ENCODE measurements at regions not wholly inside any gene's neighbourhood (a gene's known extent, or its start where the extent isn't known, plus 50 kb on each side); places are given as distances from the start of the nearest gene placed in this dataset.

DNA sequence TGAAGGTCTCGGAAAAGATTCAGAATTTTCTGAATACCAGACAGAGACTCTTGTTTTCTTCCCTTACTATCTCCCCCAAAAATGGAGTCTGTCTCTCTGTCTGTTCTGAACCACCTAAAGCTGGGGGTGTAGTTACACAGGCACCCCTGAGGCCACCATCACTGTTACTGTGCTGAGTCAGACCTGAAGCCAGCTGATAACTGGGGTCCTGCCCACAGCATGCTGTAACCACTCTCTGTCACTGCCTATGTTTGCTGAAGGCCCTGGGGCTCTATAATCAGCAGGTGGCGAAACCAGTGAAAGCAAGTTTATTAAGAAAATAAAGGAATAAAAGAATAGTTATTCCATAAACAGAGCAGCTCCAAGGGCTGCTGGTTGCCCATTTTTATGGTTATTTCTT lies 575.2 kb upstream of the POT1 start:
- Histone ChIP-seq H3K9ac (ENCODE audit: insufficient read depth, low read length) (no peak overlapping the region), H3K4me2 (ENCODE audit: extremely low read depth, insufficient read depth, low read length) (no peak overlapping the region), H3K9me3 (ENCODE audit: control insufficient read depth, insufficient read depth, low read depth, low read length) (no peaks in the 10 kb centered on the region), H3K27ac (ENCODE audit: insufficient read depth, low read length) (no peak overlapping the region), H3K36me3 (ENCODE audit: control insufficient read depth, insufficient read depth, low read length) (no peaks in the 10 kb centered on the region), H3K79me2 (ENCODE audit: control insufficient read depth, insufficient read depth, low read length) (no peaks in the 10 kb centered on the region), H3K4me1 (ENCODE audit: control insufficient read depth, extremely low read depth, insufficient read depth, low read length) (no peaks in the 10 kb centered on the region), H2AFZ (ENCODE audit: low read length) (no peak overlapping the region), H3K4me3 (replicated peaks in 1 of 4; ENCODE audit: control extremely low read depth in 1 of 4, insufficient read depth in 1 of 4, low read depth in 3 of 4, low read length in 4 of 4) (no peak overlapping the region), H3K27me3 (ENCODE audit: control insufficient read depth, insufficient read depth, low read length) (no peaks in the 10 kb centered on the region), H4K20me1 (ENCODE audit: control insufficient read depth, extremely low read depth, insufficient read depth, low read length) (no peaks in the 10 kb centered on the region)
- no peak for DNase-seq (ENCODE audit: low read depth in 2 of 2)
- no peak for TF ChIP-seq EZH2 (IDR thresholded peaks at IDR 0.05; ENCODE audit: low read length, missing control alignments)
- TF ChIP-seq, protein P1, sequence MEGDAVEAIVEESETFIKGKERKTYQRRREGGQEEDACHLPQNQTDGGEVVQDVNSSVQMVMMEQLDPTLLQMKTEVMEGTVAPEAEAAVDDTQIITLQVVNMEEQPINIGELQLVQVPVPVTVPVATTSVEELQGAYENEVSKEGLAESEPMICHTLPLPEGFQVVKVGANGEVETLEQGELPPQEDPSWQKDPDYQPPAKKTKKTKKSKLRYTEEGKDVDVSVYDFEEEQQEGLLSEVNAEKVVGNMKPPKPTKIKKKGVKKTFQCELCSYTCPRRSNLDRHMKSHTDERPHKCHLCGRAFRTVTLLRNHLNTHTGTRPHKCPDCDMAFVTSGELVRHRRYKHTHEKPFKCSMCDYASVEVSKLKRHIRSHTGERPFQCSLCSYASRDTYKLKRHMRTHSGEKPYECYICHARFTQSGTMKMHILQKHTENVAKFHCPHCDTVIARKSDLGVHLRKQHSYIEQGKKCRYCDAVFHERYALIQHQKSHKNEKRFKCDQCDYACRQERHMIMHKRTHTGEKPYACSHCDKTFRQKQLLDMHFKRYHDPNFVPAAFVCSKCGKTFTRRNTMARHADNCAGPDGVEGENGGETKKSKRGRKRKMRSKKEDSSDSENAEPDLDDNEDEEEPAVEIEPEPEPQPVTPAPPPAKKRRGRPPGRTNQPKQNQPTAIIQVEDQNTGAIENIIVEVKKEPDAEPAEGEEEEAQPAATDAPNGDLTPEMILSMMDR (conservative IDR thresholded peaks at IDR 0.05 in 1 of 2, IDR thresholded peaks at IDR 0.05 in 1 of 2; ENCODE audit: low read depth in 1 of 2, low read length in 2 of 2): no peak

DNA sequence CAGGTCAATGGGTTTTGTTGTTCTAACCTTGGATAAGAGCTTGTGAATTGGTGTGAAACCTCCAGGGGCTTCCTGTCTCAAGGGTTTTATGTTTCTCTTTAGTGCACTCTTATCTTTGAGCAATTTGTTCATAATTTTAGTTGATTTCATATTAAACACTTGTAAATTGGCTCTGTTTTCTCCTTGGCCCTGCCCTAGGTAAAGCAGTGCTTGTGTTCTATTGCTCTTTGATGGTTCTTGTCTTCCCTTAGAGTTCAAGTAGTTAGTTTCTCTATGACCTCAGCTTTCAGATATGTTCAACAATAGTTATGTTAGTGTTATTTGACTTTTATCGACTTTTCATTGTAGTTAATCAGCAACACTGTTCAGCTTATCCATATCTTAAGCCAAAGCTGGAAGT lies 566.4 kb upstream of the POT1 start:
- Histone ChIP-seq H3K4me3 (replicated peaks in 1 of 4; ENCODE audit: control extremely low read depth in 1 of 4, insufficient read depth in 1 of 4, low read depth in 3 of 4, low read length in 4 of 4) (no peak overlapping the region), H3K4me1 (ENCODE audit: control insufficient read depth, extremely low read depth, insufficient read depth, low read length) (no peaks in the 10 kb centered on the region), H4K20me1 (ENCODE audit: control insufficient read depth, extremely low read depth, insufficient read depth, low read length) (no peaks in the 10 kb centered on the region), H3K9me3 (ENCODE audit: control insufficient read depth, insufficient read depth, low read depth, low read length) (no peaks in the 10 kb centered on the region), H3K27ac (ENCODE audit: insufficient read depth, low read length) (no peak overlapping the region), H3K9ac (ENCODE audit: insufficient read depth, low read length) (no peak overlapping the region), H3K4me2 (ENCODE audit: extremely low read depth, insufficient read depth, low read length) (no peak overlapping the region), H3K36me3 (ENCODE audit: control insufficient read depth, insufficient read depth, low read length) (no peaks in the 10 kb centered on the region), H2AFZ (ENCODE audit: low read length) (no peak overlapping the region), H3K79me2 (ENCODE audit: control insufficient read depth, insufficient read depth, low read length) (no peaks in the 10 kb centered on the region), H3K27me3 (ENCODE audit: control insufficient read depth, insufficient read depth, low read length) (no peaks in the 10 kb centered on the region)
- no peak for TF ChIP-seq EZH2 (IDR thresholded peaks at IDR 0.05; ENCODE audit: low read length, missing control alignments)
- TF ChIP-seq, protein P1 (conservative IDR thresholded peaks at IDR 0.05 in 1 of 2, IDR thresholded peaks at IDR 0.05 in 1 of 2; ENCODE audit: low read depth in 1 of 2, low read length in 2 of 2): no peak
- DNase-seq (ENCODE audit: low read depth in 2 of 2): no peak

DNA sequence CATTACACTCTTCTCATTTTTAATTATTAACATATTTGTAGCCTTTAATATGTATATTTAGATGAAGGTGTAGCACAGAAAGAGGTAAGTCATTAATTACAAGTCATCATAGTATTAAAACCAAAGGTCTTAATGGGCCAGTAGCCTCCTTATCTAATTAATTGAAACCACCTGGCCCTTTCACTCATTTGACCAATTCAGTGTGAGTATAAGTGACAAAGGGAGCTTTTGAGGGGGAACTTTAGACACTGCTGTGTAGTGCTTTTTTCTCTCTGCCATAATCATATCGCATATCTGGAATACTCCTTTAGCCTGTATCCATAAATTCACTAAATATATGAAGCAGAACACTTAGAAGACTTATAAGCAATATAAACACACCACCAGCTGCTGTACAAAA lies 562.9 kb upstream of the POT1 start:
- no peaks in the 10 kb centered on the region for H4K20me1 ChIP-seq (ENCODE audit: control insufficient read depth, extremely low read depth, insufficient read depth, low read length)
- no peak overlapping the region for H3K4me2 ChIP-seq (ENCODE audit: extremely low read depth, insufficient read depth, low read length)
- no peaks in the 10 kb centered on the region for H3K9me3 ChIP-seq (ENCODE audit: control insufficient read depth, insufficient read depth, low read depth, low read length)
- TF ChIP-seq EZH2 (IDR thresholded peaks at IDR 0.05; ENCODE audit: low read length, missing control alignments): no peak
- TF ChIP-seq, protein P1 (conservative IDR thresholded peaks at IDR 0.05 in 1 of 2, IDR thresholded peaks at IDR 0.05 in 1 of 2; ENCODE audit: low read depth in 1 of 2, low read length in 2 of 2): no peak
- no peaks in the 10 kb centered on the region for H3K4me1 ChIP-seq (ENCODE audit: control insufficient read depth, extremely low read depth, insufficient read depth, low read length)
- no peak overlapping the region for H3K4me3 ChIP-seq (replicated peaks in 1 of 4; ENCODE audit: control extremely low read depth in 1 of 4, insufficient read depth in 1 of 4, low read depth in 3 of 4, low read length in 4 of 4)
- H2AFZ ChIP-seq (ENCODE audit: low read length): no peak overlapping the region
- no peak overlapping the region for H3K9ac ChIP-seq (ENCODE audit: insufficient read depth, low read length)
- DNase-seq (ENCODE audit: low read depth in 2 of 2): no peak
- H3K36me3 ChIP-seq (ENCODE audit: control insufficient read depth, insufficient read depth, low read length): no peaks in the 10 kb centered on the region
- no peaks in the 10 kb centered on the region for H3K27me3 ChIP-seq (ENCODE audit: control insufficient read depth, insufficient read depth, low read length)
- H3K27ac ChIP-seq (ENCODE audit: insufficient read depth, low read length): no peak overlapping the region
- H3K79me2 ChIP-seq (ENCODE audit: control insufficient read depth, insufficient read depth, low read length): no peaks in the 10 kb centered on the region

All from fibroblast of lung (primary cell).